HL-60 (cell line): ENCODE measurements at regions not wholly inside any gene's neighbourhood (a gene's known extent, or its start where the extent isn't known, plus 50 kb on each side); places are given as distances from the start of the nearest gene placed in this dataset.

Experiments used
- CTCF ChIP-seq: IDR thresholded peaks from one replicate; pipeline ENCODE4 v1.5.1; 2011; ENCODE audit warnings: low read length, control low read depth, inconsistent platforms; ENCODE audit not compliant: insufficient read depth
- GABPA ChIP-seq: IDR thresholded peaks from 2 replicates; pipeline ENCODE4 v1.6.1; 2012; ENCODE audit warnings: low read depth
- POLR2AphosphoS5 ChIP-seq: IDR thresholded peaks from 2 replicates; pipeline ENCODE4 v1.6.1; 2012; ENCODE audit warnings: low read depth
- REST ChIP-seq: IDR thresholded peaks from 2 replicates; pipeline ENCODE4 v1.6.1; 2012; ENCODE audit warnings: low read depth; ENCODE audit not compliant: insufficient replicate concordance
- SPI1 ChIP-seq: IDR thresholded peaks from 2 replicates; pipeline ENCODE4 v1.6.1; 2012; ENCODE audit warnings: low read depth, mild to moderate bottlenecking, borderline replicate concordance

- TF ChIP-seq CTCF: no peak
- no peak for TF ChIP-seq POLR2AphosphoS5
- TF ChIP-seq REST: no peak
- TF ChIP-seq SPI1: no peak
- no peak for TF ChIP-seq GABPA
Measured at GRCh38 chr15:46260937-46261336, 626.1 kb downstream of the SQOR start.
